Neural progenitor cell (in vitro differentiated cells): ENCODE measurements at regions not wholly inside any gene's neighbourhood (a gene's known extent, or its start where the extent isn't known, plus 50 kb on each side); places are given as distances from the start of the nearest gene placed in this dataset.

Source experiments
- DNase-seq: peaks from one replicate; pipeline ENCODE4 v3.0.0-alpha.2; 2016; ENCODE audit warnings: low spot score
- H2AFZ ChIP-seq: fragments of 200-600 bp; sonication (generic); replicated peaks from 2 replicates; pipeline ENCODE4 v1.6.1; 2016; ENCODE audit warnings: antibody characterized with exemption
- H3F3A ChIP-seq: fragments of 200-600 bp; sonication (generic); 2 replicates; pipeline ENCODE4 v1.6.1; 2016; ENCODE audit warnings: antibody characterized with exemption, low read depth
- H3K27ac ChIP-seq: fragments of 200-600 bp; sonication (generic); 2 replicates; pipeline ENCODE4 v1.5.1; 2016; ENCODE audit warnings: mild to moderate bottlenecking
- H3K27me3 ChIP-seq: fragments of 200-600 bp; sonication (generic); 2 replicates; pipeline ENCODE4 v1.6.1; 2016; ENCODE audit warnings: mild to moderate bottlenecking, moderate library complexity
- H3K36me3 ChIP-seq: fragments of 200-600 bp; sonication (generic); 2 replicates; pipeline ENCODE4 v1.5.1; 2016
- H3K4me1 ChIP-seq: fragments of 200-600 bp; sonication (generic); 2 replicates; pipeline ENCODE4 v1.6.1; 2016; ENCODE audit warnings: mixed run types
- H3K4me2 ChIP-seq: fragments of 200-600 bp; sonication (generic); 2 replicates; pipeline ENCODE4 v1.6.1; 2016
- H3K4me3 ChIP-seq: fragments of 200-600 bp; sonication (generic); 2 replicates; pipeline ENCODE4 v1.5.1; 2016
- H3K79me2 ChIP-seq: fragments of 200-600 bp; sonication (generic); 2 replicates; pipeline ENCODE4 v1.6.1; 2016; ENCODE audit warnings: low read depth
- H3K9ac ChIP-seq: fragments of 200-600 bp; sonication (generic); 2 replicates; pipeline ENCODE4 v1.6.1; 2016
- H3K9me3 ChIP-seq: fragments of 200-600 bp; sonication (generic); 2 replicates; pipeline ENCODE4 v1.5.1; 2016; ENCODE audit warnings: low read depth
- H4K20me1 ChIP-seq: fragments of 200-600 bp; sonication (generic); 2 replicates; pipeline ENCODE4 v1.6.1; 2016; ENCODE audit warnings: low read depth
- H3K27ac Mint-ChIP-seq: 3 replicates; pipeline ENCODE4 v1.8.0; 2021; ENCODE audit warnings: mixed read lengths
- H3K27me3 Mint-ChIP-seq: 2 replicates; pipeline ENCODE4 v1.8.0; 2022; ENCODE audit warnings: low read depth, mild to moderate bottlenecking, inconsistent platforms, moderate library complexity, mixed read lengths; ENCODE audit not compliant: insufficient read depth
- H3K36me3 Mint-ChIP-seq: 3 replicates; pipeline ENCODE4 v1.8.0; 2021; ENCODE audit warnings: mixed read lengths
- H3K4me1 Mint-ChIP-seq: 3 replicates; pipeline ENCODE4 v1.8.0; 2021; ENCODE audit warnings: mixed read lengths
- H3K4me3 Mint-ChIP-seq: 3 replicates; pipeline ENCODE4 v1.8.0; 2021; ENCODE audit warnings: mild to moderate bottlenecking, moderate library complexity, mixed read lengths
- H3K9me3 Mint-ChIP-seq: 3 replicates; pipeline ENCODE4 v1.8.0; 2020; ENCODE audit warnings: mixed read lengths
- CTCF ChIP-seq: fragments of 200-600 bp; sonication (generic); IDR thresholded peaks from 2 replicates; pipeline ENCODE4 v1.5.1; 2017; ENCODE audit warnings: antibody characterized with exemption, mild to moderate bottlenecking
- EZH2 ChIP-seq: fragments of 200-600 bp; sonication (generic); IDR thresholded peaks from 2 replicates; pipeline ENCODE4 v1.6.1; 2017; ENCODE audit warnings: antibody characterized with exemption, mild to moderate bottlenecking, moderate library complexity
- EZH2phosphoT487 ChIP-seq: fragments of 200-600 bp; sonication (generic); IDR thresholded peaks from 2 replicates; pipeline ENCODE4 v1.6.1; 2017; ENCODE audit warnings: antibody characterized with exemption

GRCh38 chr20:41978246-41978790 lies 360.1 kb upstream of the CHD6 start:
- no peaks in the 10 kb centered on the region for H3K36me3 Mint-ChIP-seq
- no peak for DNase-seq
- peaks cover 2% of the 10 kb centered on the region for H3K27me3 Mint-ChIP-seq
- TF ChIP-seq EZH2phosphoT487 = no peak
- no peak for TF ChIP-seq CTCF
- TF ChIP-seq EZH2 = no peak
- no peaks in the 10 kb centered on the region for H3K27me3 ChIP-seq
- H3K79me2 ChIP-seq = no peaks in the 10 kb centered on the region
- no peaks in the 10 kb centered on the region for H3K9me3 ChIP-seq
- H4K20me1 ChIP-seq = no peaks in the 10 kb centered on the region
- no peak overlapping the region for H3K4me3 ChIP-seq
- H3K27ac ChIP-seq = no peak overlapping the region
- no peak overlapping the region for H3K27ac Mint-ChIP-seq
- no peak overlapping the region for H3K9ac ChIP-seq
- H3K4me1 Mint-ChIP-seq = peaks cover 3% of the 10 kb centered on the region
- no peaks in the 10 kb centered on the region for H3K4me1 ChIP-seq
- H3K36me3 ChIP-seq = no peaks in the 10 kb centered on the region
- H2AFZ ChIP-seq = no peak overlapping the region
- H3K9me3 Mint-ChIP-seq = no peaks in the 10 kb centered on the region
- H3K4me3 Mint-ChIP-seq = no peak overlapping the region
- no peaks in the 10 kb centered on the region for H3F3A ChIP-seq
- no peak overlapping the region for H3K4me2 ChIP-seq

GRCh38 chr20:41969656-41970055 lies 351.5 kb upstream of the CHD6 start:
- no peak for DNase-seq
- Mint-ChIP-seq H3K4me1 (peaks cover 26% of the 10 kb centered on the region), H3K36me3 (no peaks in the 10 kb centered on the region), H3K27me3 (peaks cover 8% of the 10 kb centered on the region), H3K27ac (no peak overlapping the region), H3K4me3 (no peak overlapping the region), H3K9me3 (peaks cover 7% of the 10 kb centered on the region)
- Histone ChIP-seq H3K36me3 (no peaks in the 10 kb centered on the region), H3K4me1 (no peaks in the 10 kb centered on the region), H3K79me2 (no peaks in the 10 kb centered on the region), H3K9me3 (no peaks in the 10 kb centered on the region), H3K27ac (no peak overlapping the region), H2AFZ (no peak overlapping the region), H3F3A (no peaks in the 10 kb centered on the region), H3K9ac (no peak overlapping the region), H3K27me3 (no peaks in the 10 kb centered on the region), H3K4me2 (no peak overlapping the region), H4K20me1 (no peaks in the 10 kb centered on the region), H3K4me3 (no peak overlapping the region)
- no peak for TF ChIP-seq EZH2phosphoT487
- no peak for TF ChIP-seq CTCF
- TF ChIP-seq EZH2 = no peak

GRCh38 chr20:41960166-41960565 lies 342.0 kb upstream of the CHD6 start:
- no peak overlapping the region for H3K4me3 ChIP-seq
- no peak for TF ChIP-seq EZH2phosphoT487
- no peak for TF ChIP-seq CTCF
- no peak for TF ChIP-seq EZH2
- no peaks in the 10 kb centered on the region for H3K36me3 ChIP-seq
- no peaks in the 10 kb centered on the region for H3K36me3 Mint-ChIP-seq
- H3K27ac ChIP-seq = no peak overlapping the region
- no peaks in the 10 kb centered on the region for H3F3A ChIP-seq
- H3K27me3 ChIP-seq = no peaks in the 10 kb centered on the region
- no peak overlapping the region for H3K4me3 Mint-ChIP-seq
- H3K4me1 Mint-ChIP-seq = no peaks in the 10 kb centered on the region
- no peak overlapping the region for H3K4me2 ChIP-seq
- H3K27ac Mint-ChIP-seq = no peak overlapping the region
- peaks cover 10% of the 10 kb centered on the region for H3K27me3 Mint-ChIP-seq
- H3K79me2 ChIP-seq = no peaks in the 10 kb centered on the region
- DNase-seq = no peak
- H2AFZ ChIP-seq = no peak overlapping the region
- H3K4me1 ChIP-seq = no peaks in the 10 kb centered on the region
- H4K20me1 ChIP-seq = no peaks in the 10 kb centered on the region
- H3K9me3 Mint-ChIP-seq = no peaks in the 10 kb centered on the region
- no peak overlapping the region for H3K9ac ChIP-seq
- no peaks in the 10 kb centered on the region for H3K9me3 ChIP-seq
